HCT116 (cell line): ENCODE measurements at regions not wholly inside any gene's neighbourhood (a gene's known extent, or its start where the extent isn't known, plus 50 kb on each side); places are given as distances from the start of the nearest gene placed in this dataset.

Experiments
- ATAC-seq: fragments of 200-7000 bp; cut with Tn5 transposase; 2 replicates; pipeline ENCODE4 v1.9.1; 2020; ENCODE audit warnings: mild to moderate bottlenecking, moderate library complexity
- BruUV-seq: library from RNA; stranded (reverse); fragments of 400-500 nt; replicated peaks from 2 replicates; lab custom pipeline; 2021; lab: Mats Ljungman, UMichigan
- CTCF ChIA-PET: fragments of 300-600 bp; sonication (Branson Sonifier 250); formaldehyde crosslinking; loops from one replicate; lab custom pipeline; 2021; ENCODE audit warnings: antibody characterized with exemption; lab: Charles Lee
- POLR2A ChIA-PET: fragments of 300-600, 350-600 bp; sonication (Branson Sonifier 250); formaldehyde crosslinking; loops from one replicate; lab custom pipeline; 2021; ENCODE audit warnings: antibody characterized with exemption; lab: Charles Lee
- RAD21 ChIA-PET, 2 experiments: fragments of 300-600 bp; sonication (Branson Sonifier 250); formaldehyde crosslinking; loops; one replicate each; lab custom pipeline; 2023; ENCODE audit warnings: low total read pairs in 2 of 2; ENCODE audit not compliant: uncharacterized antibody in 2 of 2, unreplicated experiment in 2 of 2, low non-redundant PET in 1 of 2; lab: Charles Lee
- DNase-seq: peaks from one replicate; pipeline ENCODE4 v3.0.0-alpha.2; 2010; ENCODE audit warnings: low read depth, low spot score
- H2AFZ ChIP-seq: fragments of 200-600 bp; shearing (Covaris generic), sonication (generic); 2 replicates; pipeline ENCODE4 v1.6.1; 2017; ENCODE audit warnings: low read depth, mixed run types, mixed read lengths, antibody characterized with exemption, low read length; ENCODE audit not compliant: poor library complexity, severe bottlenecking
- H3K27ac ChIP-seq: 2 replicates; pipeline ENCODE4 v1.5.1; 2012; ENCODE audit warnings: low read depth, low read length
- H3K27me3 ChIP-seq: fragments of 200-600 bp; sonication (generic); 2 replicates; pipeline ENCODE4 v1.6.1; 2016; ENCODE audit warnings: mixed run types, low read length, mixed read lengths; ENCODE audit not compliant: insufficient read depth
- H3K36me3 ChIP-seq, 2 experiments: fragments of 200-500 bp in 1 of 2; fragments of 200-600 bp in 1 of 2; sonication (Bioruptor generic) in 1 of 2; sonication (generic) in 1 of 2; 2 replicates each; pipeline versions ENCODE4 v1.5.1 to v1.6.1; 2014 to 2016; ENCODE audit warnings: low read length in 2 of 2, inconsistent platforms in 1 of 2, mixed read lengths in 1 of 2, mixed run types in 1 of 2; ENCODE audit not compliant: insufficient read depth in 2 of 2, control insufficient read depth in 1 of 2
- H3K4me1 ChIP-seq, 2 experiments: fragments of 200-600 bp in 1 of 2; sonication (generic) in 1 of 2; 2 replicates each; pipeline versions ENCODE4 v1.5.1 to v1.6.1; 2012 to 2017; ENCODE audit warnings: low read length in 2 of 2, inconsistent platforms in 1 of 2, mild to moderate bottlenecking in 1 of 2, mixed read lengths in 1 of 2, mixed run types in 1 of 2, moderate library complexity in 1 of 2; ENCODE audit not compliant: insufficient read depth in 2 of 2, control insufficient read depth in 1 of 2
- H3K4me2 ChIP-seq: fragments of 200-600 bp; sonication (generic); 2 replicates; pipeline ENCODE4 v1.6.1; 2017; ENCODE audit warnings: mixed run types, low read length, mixed read lengths
- H3K4me3 ChIP-seq, 2 experiments: fragments of 200-600 bp in 1 of 2; sonication (generic) in 1 of 2; replicated peaks in 1 of 2; 2 replicates each; pipeline ENCODE4 v1.5.1; 2011 to 2016; ENCODE audit warnings: low read length in 2 of 2, control low read depth in 1 of 2, low read depth in 1 of 2, mild to moderate bottlenecking in 1 of 2, mixed read lengths in 1 of 2, mixed run types in 1 of 2
- H3K79me2 ChIP-seq: fragments of 200-600 bp; sonication (generic); 2 replicates; pipeline ENCODE4 v1.6.1; 2017; ENCODE audit warnings: mild to moderate bottlenecking, mixed run types, low read length, moderate library complexity, mixed read lengths; ENCODE audit not compliant: insufficient read depth
- H3K9ac ChIP-seq: fragments of 200-600 bp; sonication (generic); 2 replicates; pipeline ENCODE4 v1.6.1; 2016; ENCODE audit warnings: low read length, mixed read lengths
- H3K9me2 ChIP-seq: fragments of 200-600 bp; sonication (generic), shearing (Covaris generic); 2 replicates; pipeline ENCODE4 v1.6.1; 2017; ENCODE audit warnings: mixed run types, mild to moderate bottlenecking, moderate library complexity; ENCODE audit not compliant: insufficient read depth
- H3K9me3 ChIP-seq, 2 experiments: fragments of 200-500 bp in 1 of 2; fragments of 200-600 bp in 1 of 2; sonication (Bioruptor generic) in 1 of 2; sonication (generic) in 1 of 2; 2 replicates each; pipeline ENCODE4 v1.6.1; 2014 to 2017; ENCODE audit warnings: low read length in 2 of 2, mixed read lengths in 2 of 2, inconsistent platforms in 1 of 2, low read depth in 1 of 2, mild to moderate bottlenecking in 1 of 2, mixed run types in 1 of 2, moderate library complexity in 1 of 2; ENCODE audit not compliant: control insufficient read depth in 1 of 2, insufficient read depth in 1 of 2
- H4K20me1 ChIP-seq: fragments of 200-600 bp; sonication (generic), shearing (Covaris generic); 2 replicates; pipeline ENCODE4 v1.6.1; 2017; ENCODE audit warnings: mixed run types, mild to moderate bottlenecking, moderate library complexity; ENCODE audit not compliant: insufficient read depth
- ATF3 ChIP-seq: IDR thresholded peaks from 2 replicates; pipeline ENCODE4 v1.6.1; 2012
- EGR1 ChIP-seq: IDR thresholded peaks from 2 replicates; pipeline ENCODE4 v1.6.1; 2012; ENCODE audit warnings: low read depth
- EZH2phosphoT487 ChIP-seq: fragments of 200-600 bp; IDR thresholded peaks from 2 replicates; pipeline ENCODE4 v1.6.1; 2018; ENCODE audit warnings: antibody characterized with exemption, borderline replicate concordance
- JUND ChIP-seq: IDR thresholded peaks from 2 replicates; pipeline ENCODE4 v1.6.1; 2012
- MAX ChIP-seq: IDR thresholded peaks from 2 replicates; pipeline ENCODE4 v1.6.1; 2012
- POLR2A ChIP-seq: IDR thresholded peaks from 2 replicates; pipeline ENCODE4 v1.7.0; 2011; ENCODE audit warnings: borderline replicate concordance; ENCODE audit not compliant: insufficient read depth, insufficient read length; ENCODE audit errors: extremely low read depth
- REST ChIP-seq: IDR thresholded peaks from 2 replicates; pipeline ENCODE4 v1.6.1; 2012; ENCODE audit warnings: low read depth
- SIN3A ChIP-seq: IDR thresholded peaks from 2 replicates; pipeline ENCODE4 v1.6.1; 2012; ENCODE audit warnings: low read depth
- SRF ChIP-seq: IDR thresholded peaks from 2 replicates; pipeline ENCODE4 v1.6.1; 2012; ENCODE audit warnings: low read depth
- TCF7L2 ChIP-seq: IDR thresholded peaks from 2 replicates; pipeline ENCODE4 v1.7.0; 2011; ENCODE audit warnings: borderline replicate concordance, inconsistent platforms; ENCODE audit not compliant: insufficient read depth, insufficient read length; ENCODE audit errors: extremely low read depth
- ZNF274 ChIP-seq: fragments of 200-500 bp; sonication (Bioruptor generic); IDR thresholded peaks from 2 replicates; pipeline ENCODE4 v1.6.1; 2014; ENCODE audit warnings: mild to moderate bottlenecking, low read depth, low read length, inconsistent platforms
- intact Hi-C: fragments of 100-400 bp; cut with micrococcal nuclease; formaldehyde crosslinking; loops from 2 replicates; pipeline ENCODE4 v1.10.0; 2022

GRCh38 chr3:72087420-72087819 is 302.5 kb upstream of the PROK2 start:
- Histone ChIP-seq H4K20me1 (no peaks in the 10 kb centered on the region), H3K9me3 (no peaks in the 10 kb centered on the region), H3K27me3 (peaks cover 9% of the 10 kb centered on the region; the same call in 1 of the 2 replicates), H3K9ac (no peak overlapping the region), H3K27ac (no peak overlapping the region), H3K4me3 (no peak overlapping the region), H3K79me2 (no peaks in the 10 kb centered on the region), H2AFZ (no peak overlapping the region), H3K4me1 (no peaks in the 10 kb centered on the region), H3K9me2 (no peaks in the 10 kb centered on the region), H3K36me3 (no peaks in the 10 kb centered on the region), H3K4me2 (no peak overlapping the region)
- ChIA-PET POLR2A (no interaction called here), RAD21 (no interaction called here), CTCF (no interaction called here)
- no peak for DNase-seq
- no TSS peak for BruUV-seq
- TF ChIP-seq JUND (no peak), MAX (no peak), EGR1 (no peak), REST (no peak), ZNF274 (no peak), SIN3A (no peak), EZH2phosphoT487 (no peak), ATF3 (no peak), TCF7L2 (no peak), SRF (no peak), POLR2A (no peak)
- intact Hi-C loops: no loop called here
- no peak for ATAC-seq
